ENCODE measurements at regions not wholly inside any gene's neighbourhood (a gene's known extent, or its start where the extent isn't known, plus 50 kb on each side); places are given as distances from the start of the nearest gene placed in this dataset.
A peak's percentile ranks its signal among the peaks of the same experiment; 100 is the strongest.

DNA sequence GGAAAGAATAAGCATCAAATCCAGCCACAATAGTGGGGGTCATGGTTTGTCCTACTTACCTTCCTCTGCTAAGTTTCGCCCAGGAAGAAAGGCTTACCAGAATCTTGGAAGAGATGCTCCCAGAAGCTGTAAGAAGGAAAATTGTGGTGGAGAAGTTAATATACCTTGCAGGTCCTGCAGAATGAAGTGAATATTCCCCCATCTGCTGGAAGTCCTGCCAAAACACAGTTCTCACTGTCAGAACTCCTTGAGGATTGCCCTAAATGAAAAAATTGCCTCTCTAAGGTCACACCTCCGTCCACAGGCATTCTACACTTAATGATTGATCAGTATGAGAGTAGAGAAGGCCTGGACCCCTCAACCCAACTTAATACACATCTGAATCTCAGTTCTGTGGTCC lies 78.4 kb upstream of the RGS21 start:
- H3K27me3 ChIP-seq (ENCODE audit: control insufficient read depth, extremely low read depth, insufficient read depth, low read length): no peaks in the 10 kb centered on the region
- H3K9ac ChIP-seq (ENCODE audit: control insufficient read depth, extremely low read depth, insufficient read depth, low read length): no peak overlapping the region
- H3K9me3 ChIP-seq (ENCODE audit: control insufficient read depth, low read depth, low read length): no peaks in the 10 kb centered on the region
- DNase-seq (ENCODE audit: low read depth, low spot score) (no peak), FAIRE-seq (no peak)
- H3K4me2 ChIP-seq (ENCODE audit: control insufficient read depth, extremely low read depth, insufficient read depth, low read depth, low read length): no peak overlapping the region
- TF ChIP-seq CTCF (optimal IDR thresholded peaks at IDR 0.05 in 1 of 3, IDR thresholded peaks at IDR 0.05 in 1 of 3, conservative IDR thresholded peaks at IDR 0.05 in 1 of 3; ENCODE audit: extremely low read depth in 1 of 3, insufficient read depth in 2 of 3, low read length in 3 of 3): no peak
- no peak for TF ChIP-seq EZH2 (IDR thresholded peaks at IDR 0.05; ENCODE audit: low read length)
- H3K79me2 ChIP-seq (ENCODE audit: control insufficient read depth, insufficient read depth, low read length): no peaks in the 10 kb centered on the region
- H3K4me3 ChIP-seq (ENCODE audit: control insufficient read depth in 2 of 3, extremely low read depth in 1 of 3, insufficient read depth in 2 of 3, low read depth in 1 of 3, low read length in 3 of 3): no peak overlapping the region
- no peak overlapping the region for H2AFZ ChIP-seq (ENCODE audit: control insufficient read depth, low read length)
- H3K36me3 ChIP-seq (ENCODE audit: control insufficient read depth in 2 of 2, extremely low read depth in 1 of 2, insufficient read depth in 2 of 2, low read length in 2 of 2): no peaks in the 10 kb centered on the region
- no peaks in the 10 kb centered on the region for H4K20me1 ChIP-seq (ENCODE audit: control insufficient read depth, extremely low read depth, insufficient read depth, low read length)
- H3K27ac ChIP-seq (ENCODE audit: control insufficient read depth, insufficient read depth, low read length): no peak overlapping the region
- dilution Hi-C loops (cut with MboI; ENCODE audit: extremely low pct_ligation_motif_present, low sequenced_read_pairs): no loop called here
- H3K4me1 ChIP-seq (ENCODE audit: control insufficient read depth, extremely low read depth, insufficient read depth, low read length): no peaks in the 10 kb centered on the region
- no peaks in the 10 kb centered on the region for H3K9me1 ChIP-seq (ENCODE audit: control insufficient read depth, extremely low read depth, insufficient read depth, low read length)

GRCh38 chr1:192243721-192244120 lies 73.1 kb upstream of the RGS21 start:
- H3K27me3 ChIP-seq (ENCODE audit: control insufficient read depth, extremely low read depth, insufficient read depth, low read length): no peaks in the 10 kb centered on the region
- H3K36me3 ChIP-seq (ENCODE audit: control insufficient read depth in 2 of 2, extremely low read depth in 1 of 2, insufficient read depth in 2 of 2, low read length in 2 of 2): no peaks in the 10 kb centered on the region
- no peak overlapping the region for H3K9ac ChIP-seq (ENCODE audit: control insufficient read depth, extremely low read depth, insufficient read depth, low read length)
- H4K20me1 ChIP-seq (ENCODE audit: control insufficient read depth, extremely low read depth, insufficient read depth, low read length): no peaks in the 10 kb centered on the region
- H2AFZ ChIP-seq (ENCODE audit: control insufficient read depth, low read length): peak overlapping the region; percentile 12
- H3K4me3 ChIP-seq (ENCODE audit: control insufficient read depth in 2 of 3, extremely low read depth in 1 of 3, insufficient read depth in 2 of 3, low read depth in 1 of 3, low read length in 3 of 3): no peak overlapping the region
- DNase-seq (ENCODE audit: low read depth, low spot score) (peak; percentile 7), FAIRE-seq (no peak)
- H3K27ac ChIP-seq (ENCODE audit: control insufficient read depth, insufficient read depth, low read length): no peak overlapping the region
- H3K9me3 ChIP-seq (ENCODE audit: control insufficient read depth, low read depth, low read length): no peaks in the 10 kb centered on the region
- no peak for TF ChIP-seq CTCF (optimal IDR thresholded peaks at IDR 0.05 in 1 of 3, IDR thresholded peaks at IDR 0.05 in 1 of 3, conservative IDR thresholded peaks at IDR 0.05 in 1 of 3; ENCODE audit: extremely low read depth in 1 of 3, insufficient read depth in 2 of 3, low read length in 3 of 3)
- TF ChIP-seq EZH2 (IDR thresholded peaks at IDR 0.05; ENCODE audit: low read length): no peak
- no peaks in the 10 kb centered on the region for H3K9me1 ChIP-seq (ENCODE audit: control insufficient read depth, extremely low read depth, insufficient read depth, low read length)
- dilution Hi-C loops (cut with MboI; ENCODE audit: extremely low pct_ligation_motif_present, low sequenced_read_pairs): no loop called here
- H3K4me2 ChIP-seq (ENCODE audit: control insufficient read depth, extremely low read depth, insufficient read depth, low read depth, low read length): no peak overlapping the region
- H3K79me2 ChIP-seq (ENCODE audit: control insufficient read depth, insufficient read depth, low read length): no peaks in the 10 kb centered on the region
- H3K4me1 ChIP-seq (ENCODE audit: control insufficient read depth, extremely low read depth, insufficient read depth, low read length): no peaks in the 10 kb centered on the region
